Heart right ventricle (tissue), 16 donors: ENCODE measurements at regions not wholly inside any gene's neighbourhood (a gene's known extent, or its start where the extent isn't known, plus 50 kb on each side); places are given as distances from the start of the nearest gene placed in this dataset.

ENCODE experiments used
- ATAC-seq, 8 donors: fragments of 200-7000 bp; cut with Tn5 transposase; one replicate each; pipeline ENCODE4 v1.9.1; 2020; ENCODE audit warnings: mild to moderate bottlenecking in 8 of 8, moderate library complexity in 8 of 8, moderate number of reproducible peaks in 1 of 8
- DNase-seq, 2 donors: peaks; one replicate each; pipeline ENCODE4 v3.0.0-alpha.2; 2020
- H3K27ac ChIP-seq, 10 donors: fragments of 200-600 bp; sonication (generic) in 2 of 10; one replicate each; pipeline versions ENCODE4 v1.5.0 to v1.8.0; 2020 to 2022; ENCODE audit warnings: mild to moderate bottlenecking in 3 of 10
- H3K27me3 ChIP-seq, 7 donors: fragments of 200-600 bp; one replicate each; pipeline ENCODE4 v1.8.0; 2021 to 2022; ENCODE audit warnings: mild to moderate bottlenecking in 2 of 7
- H3K36me3 ChIP-seq, 9 donors: fragments of 200-600 bp; sonication (generic) in 1 of 9; one replicate each; pipeline versions ENCODE4 v1.5.0 to v1.8.0; 2020 to 2022; ENCODE audit warnings: mild to moderate bottlenecking in 2 of 9
- H3K4me1 ChIP-seq, 9 donors: fragments of 200-600 bp; sonication (generic) in 1 of 9; one replicate each; pipeline versions ENCODE4 v1.5.0 to v1.8.0; 2020 to 2022; ENCODE audit warnings: mild to moderate bottlenecking in 4 of 9
- H3K4me3 ChIP-seq, 10 donors: fragments of 200-600 bp; sonication (generic) in 2 of 10; one replicate each; pipeline versions ENCODE4 v1.5.0 to v1.8.0; 2020 to 2022; ENCODE audit warnings: mild to moderate bottlenecking in 7 of 10, moderate library complexity in 2 of 10
- H3K9me3 ChIP-seq, 11 donors: fragments of 200-600 bp in 10 of 11; sonication (generic) in 2 of 11; one replicate each; pipeline versions ENCODE4 v1.5.0 to v1.8.0; 2013 to 2022; ENCODE audit warnings: mild to moderate bottlenecking in 2 of 11, control low read depth in 1 of 11, moderate library complexity in 1 of 11
- CTCF ChIP-seq, 9 donors: fragments of 200-600 bp; sonication (generic) in 2 of 9; IDR thresholded peaks; one replicate each; pipeline versions ENCODE4 v1.5.0 to v1.8.0; 2021 to 2022; ENCODE audit warnings: antibody characterized with exemption in 9 of 9, mild to moderate bottlenecking in 5 of 9, moderate library complexity in 1 of 9
- WGBS, 2 donors: extraction: QIAGEN DNeasy Blood & Tissue Kit; methylation state at CpG; one replicate each; pipeline ENCODE4 v1.1.7; 2013; ENCODE audit warnings: inconsistent platforms in 1 of 2; 5-methylcytosine and 5-hydroxymethylcytosine counted together
- intact Hi-C, 10 donors: fragments of 100-400 bp; cut with DNase I; formaldehyde crosslinking; loops; one replicate each; pipeline versions ENCODE4 v1.11.1 to v1.14.2; 2022
- donor health status: Arrhythmogenic right ventricular cardiomyopathy.
- donor health status: ischemic (EF 13 %, LVEDD 7.1; RV severe dilation, severe dysfunction).
- donor health status: healthy with polysubstance abuse.
- donor health status: DM: no; HTN: yes; CAD: no.
- donor health status: DM: no; HTN: no; CAD: no.
- donor health status: ischemic (EF 25% LVEDD 6.9; RV normal size, moderate dysfunction).
- donor health status: ischemic (EF 25% LVEDD 5.7; RV mildly dilated, moderate dysfunction).
- donor health status: healthy.
- donor health status: DM: yes; HTN: yes; CAD: no.
- donor health status: Ischemic cardiomyopathy.
- donor health status: ischemic (EF 35%, LVEDD 5.7; RV mildly dilated, moderate dysfunction).
- donor health status: nonischemic (EF 11% LVEDD 7.7; RV severe dilation, severe dysfunction).
- donor health status: DM: yes; HTN: yes; CAD: no.
- donor health status: PGD.
- donor health status: ischemic (EF 29% LVEDD 5.4; RV normal size, mild dysfunction).
- donor health status: nonischemic (EF 23%, LVEDD 6.1; RV moderate dilation, normal function).

DNA sequence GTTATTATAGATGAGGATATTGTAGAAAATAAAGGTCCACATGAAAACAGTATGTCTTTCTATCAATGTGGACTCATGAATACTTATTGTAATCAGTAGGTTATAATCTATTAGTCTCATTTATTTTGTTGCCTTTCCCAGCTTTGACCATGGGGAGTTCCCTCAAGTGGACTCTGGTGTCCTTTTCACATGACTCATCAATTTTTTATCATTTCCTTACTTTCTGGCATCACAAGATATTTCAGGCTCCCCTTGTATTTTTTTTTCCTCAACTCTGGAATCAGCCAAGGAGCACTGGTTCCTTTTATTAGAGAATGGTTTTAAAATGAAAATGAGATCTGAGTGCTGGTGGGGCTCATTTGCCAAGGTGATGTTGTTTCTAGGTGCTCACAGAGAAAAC is 63.4 kb upstream of the DIAPH3 start:
- intact Hi-C loops = no loop called here
- H3K36me3 ChIP-seq = no peaks in the 10 kb centered on the region
- no peak overlapping the region for H3K4me3 ChIP-seq
- DNase-seq = no peak
- H3K9me3 ChIP-seq = no peaks in the 10 kb centered on the region
- TF ChIP-seq CTCF (IDR thresholded peaks at IDR 0.05) = no peak
- no peak overlapping the region for H3K27ac ChIP-seq
- H3K27me3 ChIP-seq = peaks cover 0 to 22% (median 0%) of the 10 kb centered on the region in 7 donors
- peaks cover 0 to 4% (median 0%) of the 10 kb centered on the region in 9 donors for H3K4me1 ChIP-seq
- ATAC-seq = no peak

DNA sequence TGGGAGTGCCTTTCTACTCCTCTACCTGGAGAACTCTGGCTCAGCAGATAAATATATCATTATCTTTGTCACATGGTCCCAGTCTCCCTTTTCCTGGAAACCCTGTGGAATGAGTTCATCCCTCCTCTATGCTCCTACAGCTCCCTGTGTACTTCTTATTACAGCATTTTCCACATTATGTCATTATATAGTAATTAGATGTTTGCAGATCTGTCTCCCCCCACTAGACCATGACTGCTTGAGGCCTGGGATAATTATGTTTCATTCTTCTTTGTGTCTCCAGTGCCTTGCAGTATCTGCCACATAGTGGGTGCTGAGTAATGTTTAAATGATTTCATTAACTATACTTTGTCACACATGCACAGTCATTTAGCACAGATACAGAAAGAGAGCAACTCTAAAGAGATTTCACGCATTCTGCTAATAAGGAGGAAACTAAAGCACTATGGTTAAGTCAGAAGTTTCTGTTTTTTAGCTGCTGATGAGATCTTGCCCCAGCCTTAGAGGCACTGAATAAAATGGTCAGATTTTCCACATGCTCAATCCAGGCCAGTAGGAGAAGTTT is 66.1 kb upstream of the DIAPH3 start:
- Histone ChIP-seq H3K36me3 (no peaks in the 10 kb centered on the region), H3K4me3 (no peak overlapping the region), H3K4me1 (peaks cover 0 to 4% (median 0%) of the 10 kb centered on the region in 9 donors), H3K27ac (no peak overlapping the region), H3K27me3 (peaks cover 0 to 41% (median 2%) of the 10 kb centered on the region in 7 donors), H3K9me3 (no peaks in the 10 kb centered on the region)
- no peak for DNase-seq
- intact Hi-C loops = no loop called here
- no peak for TF ChIP-seq CTCF (IDR thresholded peaks at IDR 0.05)
- ATAC-seq = no peak
- 86 to 91% methylated on average over 1 of the region's 1 CpG for WGBS, 2 donors

DNA sequence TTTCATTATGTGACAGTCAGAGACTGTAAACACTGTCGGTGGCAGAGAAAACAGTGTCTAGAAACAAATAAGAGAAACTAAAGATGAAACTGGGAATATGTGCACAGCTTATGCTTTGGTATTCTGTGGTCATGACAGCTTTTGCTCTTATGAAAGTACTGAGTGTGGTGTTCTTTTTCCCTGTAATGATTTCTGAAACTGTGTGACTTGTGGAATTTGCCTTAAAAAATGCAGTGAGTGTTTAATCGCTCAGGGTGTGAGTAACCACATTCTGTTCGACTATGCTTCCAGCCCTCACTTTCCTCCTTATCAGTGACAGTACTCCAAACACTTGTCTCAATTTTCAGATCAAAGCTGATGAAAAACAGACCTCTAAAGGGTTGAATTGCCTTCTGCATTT is 66.9 kb upstream of the DIAPH3 start:
- Histone ChIP-seq H3K4me3 (no peak overlapping the region), H3K9me3 (no peaks in the 10 kb centered on the region), H3K27ac (no peak overlapping the region), H3K27me3 (peaks cover 0 to 42% (median 3%) of the 10 kb centered on the region in 7 donors), H3K4me1 (peaks cover 0 to 4% (median 0%) of the 10 kb centered on the region in 9 donors), H3K36me3 (no peaks in the 10 kb centered on the region)
- 19 to 21% methylated on average over 3 of the region's 3 CpGs for WGBS, 2 donors
- intact Hi-C loops = no loop called here
- ATAC-seq (no peak), DNase-seq (no peak)
- TF ChIP-seq CTCF (IDR thresholded peaks at IDR 0.05) = no peak

GRCh38 chr13:60242043-60242595 is 78.4 kb upstream of the DIAPH3 start:
- no peak for TF ChIP-seq CTCF (IDR thresholded peaks at IDR 0.05)
- no peak overlapping the region for H3K4me3 ChIP-seq
- intact Hi-C loops = no loop called here
- H3K36me3 ChIP-seq = no peaks in the 10 kb centered on the region
- ATAC-seq (no peak), DNase-seq (no peak)
- H3K9me3 ChIP-seq = peaks cover 0 to 5% (median 0%) of the 10 kb centered on the region in 11 donors
- H3K27me3 ChIP-seq = peaks cover 0 to 8% (median 0%) of the 10 kb centered on the region in 7 donors
- 31 to 34% methylated on average over 2 of the region's 2 CpGs for WGBS, 2 donors
- H3K4me1 ChIP-seq = no peaks in the 10 kb centered on the region
- H3K27ac ChIP-seq = no peak overlapping the region
